Muscle of arm (tissue), 1 donor: ENCODE measurements at regions not wholly inside any gene's neighbourhood (a gene's known extent, or its start where the extent isn't known, plus 50 kb on each side); places are given as distances from the start of the nearest gene placed in this dataset.

Source experiments
- DNase-seq: peaks from one replicate; pipeline ENCODE4 v3.0.0-alpha.2; 2013

- DNase-seq: no peak
Measured at GRCh38 chr20:11777387-11778205, 140.1 kb upstream of the BTBD3 start.

GRCh38 chr20:11778206-11778570, 139.5 kb upstream of the BTBD3 start:
- no peak for DNase-seq

- DNase-seq: no peak
Measured at GRCh38 chr20:11780765-11781369, 136.8 kb upstream of the BTBD3 start.

DNA sequence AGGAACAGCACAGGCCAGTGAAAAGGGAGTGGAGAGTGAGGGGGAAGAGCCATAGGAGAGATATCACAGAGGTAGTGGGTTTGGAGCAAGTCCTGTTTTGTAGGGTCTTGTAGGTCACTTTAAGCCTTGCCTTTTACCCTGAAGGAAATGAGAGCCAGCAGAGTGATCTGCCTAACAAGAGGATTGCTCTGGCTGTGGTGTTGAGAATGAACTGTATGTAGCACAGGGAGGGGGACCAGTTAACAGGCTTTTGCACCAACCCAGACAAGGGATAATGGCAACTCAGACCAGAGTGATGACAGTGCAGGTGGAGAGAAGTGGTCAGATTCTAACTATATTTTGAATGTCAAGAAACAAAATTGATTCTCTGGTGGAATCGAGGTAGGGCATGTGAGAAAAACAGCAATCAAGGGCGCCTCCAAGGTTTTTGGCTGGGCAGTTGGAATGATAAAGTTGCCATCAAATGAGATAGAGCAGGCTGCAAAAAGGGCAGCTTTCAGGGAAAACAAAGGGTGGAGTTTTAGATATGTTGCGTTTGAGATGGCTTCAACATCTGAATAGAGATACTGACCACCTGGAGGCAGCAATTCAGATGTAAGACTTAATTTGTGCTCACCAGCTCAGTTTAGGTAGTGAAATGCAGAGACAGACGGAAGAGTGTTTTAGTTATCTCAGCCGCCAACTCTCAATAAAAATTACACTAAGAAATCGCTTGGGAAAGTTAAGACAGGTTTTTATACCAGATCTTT, 134.4 kb upstream of the BTBD3 start:
- DNase-seq: no peak

- DNase-seq: no peak
Measured at GRCh38 chr20:11785885-11786507, 131.7 kb upstream of the BTBD3 start.

- no peak for DNase-seq
Measured at GRCh38 chr20:11790046-11790445, 127.6 kb upstream of the BTBD3 start.

GRCh38 chr20:11791316-11791715, 126.4 kb upstream of the BTBD3 start:
- DNase-seq: no peak

DNA sequence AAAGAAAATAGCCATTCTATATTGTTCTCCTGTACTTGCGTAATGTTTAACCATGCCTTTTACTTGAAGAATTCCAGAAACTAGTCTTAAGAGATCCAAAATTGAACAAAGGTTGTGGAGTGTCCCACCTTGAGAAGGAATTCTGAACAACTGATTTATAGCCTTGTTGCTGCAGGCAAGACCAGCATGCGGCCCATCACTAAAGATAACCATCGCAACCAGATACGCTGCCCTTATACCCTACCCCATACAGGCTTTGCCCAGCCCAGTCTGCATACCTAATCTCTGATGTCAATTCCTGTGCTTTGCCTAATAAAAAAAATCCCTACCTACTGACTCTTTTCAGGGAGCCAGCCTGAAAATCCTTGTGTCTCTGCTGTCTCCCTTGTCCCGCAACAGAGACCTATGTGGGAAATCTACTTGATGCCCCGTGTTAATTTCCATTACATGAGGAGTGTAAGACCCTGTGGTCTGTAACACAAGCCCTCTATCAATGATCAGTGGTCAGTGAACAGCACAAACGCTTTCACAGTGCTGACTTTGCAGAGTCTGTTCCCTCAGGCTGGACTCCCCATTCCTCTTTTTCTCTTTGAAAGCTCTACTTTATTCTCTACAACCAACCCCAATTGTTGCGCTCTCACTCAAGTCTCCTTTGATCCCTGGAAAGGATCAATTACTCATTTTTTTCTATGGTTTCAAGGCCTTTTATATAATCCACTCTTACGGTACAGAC, 125.7 kb upstream of the BTBD3 start:
- no peak for DNase-seq

DNA sequence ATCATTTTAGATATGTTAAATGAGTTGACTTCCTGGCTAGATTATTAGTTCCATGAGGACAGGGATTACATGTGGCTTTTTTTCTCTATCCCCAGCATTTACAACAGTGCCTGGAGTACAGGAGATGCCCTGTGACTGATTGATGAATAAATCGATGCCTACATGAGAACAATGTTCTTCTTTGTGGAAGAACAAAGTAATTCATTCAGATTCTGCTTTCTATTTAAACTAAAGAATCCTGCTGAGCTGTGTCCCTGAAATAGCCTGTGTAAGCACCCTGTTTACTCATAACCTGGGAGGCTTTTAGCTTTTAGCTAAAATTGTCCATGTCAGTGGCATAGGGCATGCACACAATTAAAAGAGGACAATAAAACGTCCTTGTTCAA, 125.1 kb upstream of the BTBD3 start:
- DNase-seq: no peak

- DNase-seq: no peak
Measured at GRCh38 chr20:11794525-11794924, 123.2 kb upstream of the BTBD3 start.

DNA sequence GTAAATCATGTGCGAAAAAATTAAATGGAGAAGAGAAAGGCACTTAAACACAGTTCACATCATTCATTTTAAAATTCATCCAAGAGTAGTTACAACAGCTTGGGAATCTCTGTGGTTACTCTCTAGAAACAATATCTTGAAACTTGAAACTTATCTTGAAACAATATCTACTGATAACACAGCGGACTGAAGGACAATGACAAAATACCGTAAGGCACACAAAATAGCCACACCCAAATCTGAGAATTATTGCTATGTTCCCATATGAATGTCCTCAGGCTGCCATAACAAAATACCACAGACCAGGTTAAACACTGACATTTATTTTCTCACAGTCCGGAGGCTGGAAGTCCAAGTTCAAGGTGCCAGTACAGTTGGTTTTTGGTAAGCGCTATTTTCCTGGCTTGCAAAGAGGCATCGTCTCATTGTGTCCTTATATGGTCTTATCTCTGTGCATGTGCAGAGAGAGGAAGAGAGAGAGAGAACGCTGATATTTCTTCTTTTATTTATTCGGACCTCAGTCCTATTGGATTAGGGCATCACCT, 122.5 kb upstream of the BTBD3 start:
- no peak for DNase-seq

GRCh38 chr20:11796026-11796425, 121.7 kb upstream of the BTBD3 start:
- no peak for DNase-seq

DNA sequence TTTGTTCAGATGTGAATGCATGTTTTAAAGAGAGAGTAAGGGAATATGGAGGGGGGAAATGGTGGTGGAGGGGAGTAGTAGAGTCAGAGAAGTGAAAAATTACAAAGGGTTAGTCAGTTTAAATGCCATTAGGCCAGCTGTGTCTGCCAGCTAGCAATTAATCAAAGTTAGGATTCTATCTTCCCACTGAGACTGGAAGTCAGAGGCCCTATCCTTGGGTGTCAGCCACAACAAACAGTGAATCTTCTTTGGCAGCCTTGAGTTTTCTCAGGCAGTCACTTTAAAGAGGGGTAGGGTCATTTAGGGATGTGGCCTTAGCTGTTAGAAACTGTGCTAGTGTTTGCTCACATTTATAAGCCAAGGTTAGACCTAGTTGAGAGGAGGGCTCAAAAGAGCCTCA, 120.5 kb upstream of the BTBD3 start:
- DNase-seq: no peak

DNA sequence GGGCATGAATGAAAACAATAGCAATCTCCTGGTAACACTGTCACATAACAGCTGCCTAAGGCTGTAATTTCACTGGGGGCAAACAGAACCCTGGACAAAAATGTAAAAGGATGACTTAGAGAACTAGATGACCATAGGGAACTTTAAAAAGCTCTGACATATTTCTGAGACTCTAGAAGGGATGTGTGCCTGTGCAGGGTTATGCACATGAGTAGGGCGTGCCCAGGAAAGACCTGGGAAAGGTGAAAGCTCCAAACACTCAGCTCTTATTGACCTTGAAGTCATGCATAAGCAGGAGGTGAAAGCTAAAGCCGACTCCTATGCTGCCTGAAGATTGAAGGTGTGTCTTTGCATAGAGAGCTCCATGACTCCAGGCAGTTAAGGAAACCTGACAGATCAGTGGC, 118.4 kb upstream of the BTBD3 start:
- no peak for DNase-seq

GRCh38 chr20:11807054-11808048, 110.3 kb upstream of the BTBD3 start:
- DNase-seq: peak; percentile 76

- peak; percentile 4 for DNase-seq
Measured at GRCh38 chr20:11808841-11809240, 108.9 kb upstream of the BTBD3 start.

DNA sequence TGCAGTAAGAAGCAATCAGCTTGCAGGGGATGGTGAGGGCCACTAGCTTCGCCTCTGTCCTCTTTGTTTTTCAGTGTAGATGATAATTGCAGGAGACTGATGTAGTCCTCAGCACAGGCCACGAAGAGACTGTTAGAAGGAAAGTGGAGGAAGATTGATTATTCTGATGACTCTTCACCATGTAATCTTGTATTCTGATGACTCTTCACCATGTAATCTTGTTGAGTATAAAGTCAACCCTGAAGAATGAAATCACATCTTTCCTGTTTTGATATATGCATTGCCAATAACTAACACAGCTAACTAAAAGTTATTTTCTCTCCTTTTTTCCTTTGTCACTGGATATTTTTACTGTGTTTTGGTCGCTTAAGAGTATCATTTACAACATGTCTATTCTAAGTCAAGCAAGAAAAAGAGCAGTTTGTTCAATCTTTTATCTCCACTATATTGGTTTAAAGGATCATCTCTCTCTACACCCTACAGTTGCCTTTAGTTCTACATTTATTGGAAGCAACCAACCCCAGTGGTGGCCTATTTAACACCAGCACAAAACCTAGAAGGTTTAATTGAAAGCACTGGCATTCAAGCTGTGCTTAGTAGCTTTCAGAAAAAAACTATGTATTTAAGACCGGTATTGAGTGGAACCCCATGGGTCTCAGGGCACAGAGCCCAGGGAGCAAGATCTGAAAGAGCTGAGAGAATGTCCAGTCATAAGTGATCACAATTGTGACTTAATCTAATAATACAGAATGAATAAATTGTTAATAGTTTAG, 107.2 kb upstream of the BTBD3 start:
- no peak for DNase-seq

DNA sequence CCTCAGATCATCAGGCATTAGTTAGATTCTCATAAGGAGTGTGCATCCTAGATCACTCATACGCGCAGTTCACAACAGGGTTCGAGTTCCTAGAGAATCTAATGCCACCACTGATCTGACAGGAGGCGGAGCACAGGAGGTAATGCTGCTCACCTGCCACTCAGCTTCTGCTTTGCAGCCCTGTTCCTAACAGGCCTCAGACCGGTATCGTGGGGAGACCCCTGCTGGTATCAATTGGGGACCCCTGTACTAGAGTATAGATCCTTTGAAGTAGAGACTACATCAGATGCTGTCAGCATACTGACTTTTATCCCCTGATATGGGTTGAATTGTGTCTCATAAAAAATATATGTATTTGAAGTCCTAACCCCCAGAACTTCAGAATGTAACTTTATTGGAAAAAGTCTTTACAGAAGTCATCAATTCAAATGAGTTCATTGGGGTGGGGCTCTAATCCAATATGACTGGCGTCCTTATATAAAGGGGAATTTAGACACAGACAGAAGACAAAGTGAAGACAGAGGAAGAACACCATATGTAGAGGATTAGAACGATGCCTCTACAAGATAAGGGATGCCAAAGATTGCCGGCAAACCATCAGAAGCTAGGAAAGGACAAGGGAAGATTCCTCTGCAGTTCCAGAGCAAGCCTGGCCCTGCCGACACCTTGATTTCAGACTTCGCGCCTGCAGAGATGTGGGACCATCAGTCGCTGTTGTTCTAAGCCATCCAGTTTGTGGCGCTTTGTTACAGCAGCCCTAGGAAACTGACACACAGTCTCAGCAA, 104.4 kb upstream of the BTBD3 start:
- no peak for DNase-seq

GRCh38 chr20:11814267-11814666, 103.4 kb upstream of the BTBD3 start:
- DNase-seq: no peak
